ENCODE measurements at regions not wholly inside any gene's neighbourhood (a gene's known extent, or its start where the extent isn't known, plus 50 kb on each side); places are given as distances from the start of the nearest gene placed in this dataset.
A peak's percentile ranks its signal among the peaks of the same experiment; 100 is the strongest.
"Not testable (repeated sequence)": the region's sequence is repeated elsewhere in the genome, so short reads cannot be mapped to it uniquely, and the experiment has no call there.

- DNase-seq: no peak
Observed at GRCh38 chr22:34842630-34843029, 223.3 kb upstream of the ISX start.

GRCh38 chr22:34843743-34844142 is 222.2 kb upstream of the ISX start:
- not testable (repeated sequence) for DNase-seq

GRCh38 chr22:34845391-34845790 is 220.6 kb upstream of the ISX start:
- peak; percentile 11 for DNase-seq

GRCh38 chr22:34847072-34847471 is 218.9 kb upstream of the ISX start:
- peak; percentile 19 for DNase-seq

- DNase-seq: peak; percentile 50
Observed at GRCh38 chr22:34849965-34850364, 216.0 kb upstream of the ISX start.

GRCh38 chr22:34851918-34852662 is 213.9 kb upstream of the ISX start:
- DNase-seq: no peak

- no peak for DNase-seq
Observed at GRCh38 chr22:34855471-34855870, 210.5 kb upstream of the ISX start.

- DNase-seq: no peak
Observed at GRCh38 chr22:34858066-34858465, 207.9 kb upstream of the ISX start.

GRCh38 chr22:34861787-34862186 is 204.2 kb upstream of the ISX start:
- DNase-seq: no peak

GRCh38 chr22:34866081-34866480 is 199.9 kb upstream of the ISX start:
- DNase-seq: no peak

- peak; percentile 62 for DNase-seq
Observed at GRCh38 chr22:34866495-34867131, 199.3 kb upstream of the ISX start.

- DNase-seq: peak; percentile 32
Observed at GRCh38 chr22:34877506-34877905, 188.5 kb upstream of the ISX start.

- no peak for DNase-seq
Observed at GRCh38 chr22:34878171-34878570, 187.8 kb upstream of the ISX start.

GRCh38 chr22:34879001-34879400 is 187.0 kb upstream of the ISX start:
- peak; percentile 27 for DNase-seq

- DNase-seq: no peak
Observed at GRCh38 chr22:34880662-34881061, 185.3 kb upstream of the ISX start.

- no peak for DNase-seq
Observed at GRCh38 chr22:34881453-34881852, 184.5 kb upstream of the ISX start.

GRCh38 chr22:34885852-34886251 is 180.1 kb upstream of the ISX start:
- no peak for DNase-seq

GRCh38 chr22:34886391-34886790 is 179.6 kb upstream of the ISX start:
- no peak for DNase-seq

- no peak for DNase-seq
Observed at GRCh38 chr22:34886812-34887211, 179.1 kb upstream of the ISX start.

- DNase-seq: no peak
Observed at GRCh38 chr22:34897126-34897525, 168.8 kb upstream of the ISX start.

- DNase-seq: no peak
Observed at GRCh38 chr22:34902335-34902734, 163.6 kb upstream of the ISX start.

- DNase-seq: no peak
Observed at GRCh38 chr22:34903416-34903815, 162.5 kb upstream of the ISX start.

- no peak for DNase-seq
Observed at GRCh38 chr22:34904486-34904885, 161.5 kb upstream of the ISX start.

GRCh38 chr22:34913826-34914225 is 152.1 kb upstream of the ISX start:
- no peak for DNase-seq
